GM18499 (cell line): ENCODE measurements at regions not wholly inside any gene's neighbourhood (a gene's known extent, or its start where the extent isn't known, plus 50 kb on each side); places are given as distances from the start of the nearest gene placed in this dataset.
"Not testable (repeated sequence)": the region's sequence is repeated elsewhere in the genome, so short reads cannot be mapped to it uniquely, and the experiment has no call there.

Experiments
- ATAC-seq: cut with Tn5 transposase; IDR thresholded peaks from one replicate; pipeline ENCODE4 v1.9.1; 2021; ENCODE audit warnings: moderate number of reproducible peaks; ENCODE audit not compliant: insufficient read depth, unreplicated experiment

DNA sequence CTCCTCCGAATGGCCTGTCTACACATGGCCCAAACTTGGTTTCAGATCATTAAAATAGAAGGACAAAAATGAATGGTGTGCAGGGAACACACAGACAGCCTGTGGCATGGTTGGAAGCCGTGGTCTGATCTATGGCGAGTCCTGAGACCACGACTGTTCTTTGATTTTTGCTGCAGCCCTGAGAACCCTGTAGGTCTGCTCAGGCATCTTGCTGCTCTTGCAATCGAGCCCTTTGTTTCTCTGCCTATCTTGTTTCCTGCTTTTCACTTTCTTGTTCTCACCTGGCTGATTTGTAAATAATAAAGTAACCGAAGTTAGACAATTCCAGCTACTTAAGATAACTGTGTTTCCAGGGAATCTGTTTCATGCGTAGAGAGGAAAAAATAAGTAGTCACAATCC is 54.1 kb upstream of the NBPF9 start:
- not testable (repeated sequence) for ATAC-seq

DNA sequence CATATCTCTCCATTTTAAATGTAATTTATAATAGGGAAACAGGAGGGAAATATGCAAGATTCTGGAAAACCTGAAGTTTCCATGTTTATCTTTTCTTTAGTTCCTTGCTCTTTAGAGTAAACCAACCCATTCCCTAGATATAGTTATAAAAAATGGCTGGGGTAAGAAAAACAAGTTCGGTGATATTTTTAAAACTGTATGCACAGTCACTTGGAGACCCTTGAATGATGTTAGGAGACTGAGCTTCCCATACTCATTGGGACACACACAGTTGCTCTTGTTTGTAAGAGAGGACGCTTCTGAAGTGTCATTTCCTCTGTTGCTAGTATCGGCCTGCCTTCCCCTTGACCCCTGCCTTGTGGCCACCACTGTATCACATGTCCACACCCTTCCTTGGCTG is 55.0 kb upstream of the NBPF9 start:
- ATAC-seq, result not testable (repeated sequence)

DNA sequence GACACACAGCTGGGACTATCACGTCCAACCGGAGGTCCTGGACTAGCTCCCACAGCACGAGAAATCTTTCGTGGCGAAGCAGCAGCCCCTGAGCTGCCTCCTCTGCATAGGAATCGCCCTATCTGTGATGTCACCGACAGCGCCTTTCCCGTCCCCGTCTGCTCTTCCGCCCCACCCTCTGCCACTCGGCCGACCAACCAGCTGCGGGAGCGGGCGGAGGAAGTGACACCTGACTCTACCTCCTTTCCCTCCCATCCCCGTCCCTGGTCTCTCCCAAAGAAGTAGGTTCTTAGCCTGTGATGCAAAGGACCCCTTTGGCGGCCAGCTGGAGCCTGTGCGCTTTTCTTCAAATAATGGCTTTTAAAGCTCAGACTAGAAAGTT is 59.7 kb upstream of the NBPF9 start:
- ATAC-seq, result peak; percentile 78

DNA sequence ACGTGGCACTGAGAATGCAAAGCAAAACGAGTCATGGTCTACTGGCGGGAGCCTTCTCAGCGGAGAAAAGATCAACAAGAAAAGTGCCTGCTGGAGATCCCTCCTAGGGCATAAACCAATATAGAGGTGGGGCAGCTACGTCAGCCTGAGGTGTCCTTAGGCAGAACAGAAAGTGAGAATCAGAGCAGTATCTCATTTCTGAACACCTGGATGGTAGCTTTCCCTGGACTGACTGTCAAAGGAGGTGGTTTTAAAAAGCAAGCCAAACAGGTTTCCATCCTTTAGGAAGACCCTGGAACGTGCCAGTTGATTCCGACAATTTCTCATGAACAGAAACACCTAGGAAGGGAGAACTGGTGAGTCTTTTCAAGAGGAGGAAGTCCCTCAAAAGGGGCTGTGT is 71.4 kb upstream of the NBPF9 start:
- ATAC-seq, result not testable (repeated sequence)

DNA sequence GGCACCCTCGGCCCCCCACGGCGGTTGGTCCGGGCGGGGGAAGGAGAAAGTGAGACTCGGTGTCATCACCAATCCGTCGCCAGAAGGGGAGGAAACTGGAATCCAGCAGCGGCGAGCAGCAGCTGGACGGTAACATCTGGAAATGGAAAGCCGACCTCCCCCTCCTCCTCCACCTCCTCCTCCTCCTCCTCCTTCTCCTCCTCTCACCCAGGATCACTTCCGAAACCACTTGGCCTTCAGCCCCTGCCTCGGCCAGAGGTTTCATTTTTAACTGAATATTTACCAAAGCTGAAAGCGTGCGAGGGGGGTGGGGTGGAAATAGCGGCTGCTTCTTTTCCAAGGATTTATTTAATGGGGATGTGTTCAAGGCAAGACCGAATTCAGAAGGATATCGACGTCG is 72.5 kb upstream of the NBPF9 start:
- ATAC-seq, result not testable (repeated sequence)

DNA sequence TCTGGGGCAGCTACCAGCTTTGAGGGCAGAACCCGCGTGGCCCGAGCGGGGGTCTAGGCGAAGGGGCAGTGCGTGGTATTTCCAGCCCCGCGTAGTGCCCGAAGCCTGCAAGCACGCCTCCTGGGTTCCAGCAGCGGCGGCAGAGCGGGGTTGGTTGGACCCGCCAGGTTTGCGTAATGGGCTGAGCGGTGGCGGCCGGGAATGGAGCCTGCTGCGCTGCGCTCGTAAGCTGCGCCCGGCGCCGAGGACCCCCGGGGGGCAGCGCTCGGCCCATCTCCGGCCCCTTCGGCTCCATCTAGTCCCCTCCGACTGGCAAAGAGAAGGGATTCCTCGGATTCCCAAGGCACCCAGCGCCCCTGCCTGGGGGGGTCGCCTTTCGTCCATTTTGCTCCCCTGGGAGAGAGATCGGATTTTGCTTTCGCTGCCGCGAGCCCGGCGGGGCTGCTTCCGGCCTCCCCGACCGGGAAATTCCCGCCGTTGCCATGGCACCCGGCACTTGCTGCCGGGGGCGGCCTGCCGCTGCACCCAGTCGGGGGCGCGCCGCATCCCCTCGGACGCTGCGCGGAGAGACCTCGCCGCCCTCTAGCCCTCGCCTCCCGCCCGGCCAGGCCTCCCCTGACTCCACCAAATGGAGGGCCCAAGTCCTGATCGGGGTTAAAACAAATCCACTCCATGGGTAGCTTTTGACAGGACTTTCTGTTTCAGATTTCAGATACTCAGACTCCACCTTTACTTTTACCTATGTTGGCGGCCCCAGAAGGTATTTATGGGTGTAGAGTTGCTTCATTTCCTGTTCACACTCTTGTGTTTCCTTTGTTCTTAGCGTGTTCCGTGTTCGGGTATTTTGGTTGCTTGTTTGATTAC is 73.3 kb upstream of the NBPF9 start:
- not testable (repeated sequence) for ATAC-seq

DNA sequence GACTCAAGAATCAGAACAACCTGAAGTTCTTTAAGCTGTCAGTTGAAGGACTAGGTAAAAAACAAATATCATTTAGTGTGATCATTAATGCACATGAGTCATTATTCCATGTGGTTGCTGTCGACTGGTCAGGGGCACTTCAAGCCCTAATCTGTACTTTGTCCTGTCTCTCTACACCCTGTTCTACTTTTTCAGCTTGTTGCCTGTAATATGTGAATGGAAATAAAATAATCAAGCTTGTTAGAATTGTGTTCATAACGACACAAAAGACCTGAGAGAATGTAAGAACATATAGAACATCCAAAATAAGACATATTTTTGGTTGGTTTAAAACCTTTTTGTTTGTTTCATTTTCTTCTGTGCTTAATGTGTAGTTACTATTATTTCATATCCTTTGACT is 87.4 kb upstream of the NBPF9 start:
- not testable (repeated sequence) for ATAC-seq

DNA sequence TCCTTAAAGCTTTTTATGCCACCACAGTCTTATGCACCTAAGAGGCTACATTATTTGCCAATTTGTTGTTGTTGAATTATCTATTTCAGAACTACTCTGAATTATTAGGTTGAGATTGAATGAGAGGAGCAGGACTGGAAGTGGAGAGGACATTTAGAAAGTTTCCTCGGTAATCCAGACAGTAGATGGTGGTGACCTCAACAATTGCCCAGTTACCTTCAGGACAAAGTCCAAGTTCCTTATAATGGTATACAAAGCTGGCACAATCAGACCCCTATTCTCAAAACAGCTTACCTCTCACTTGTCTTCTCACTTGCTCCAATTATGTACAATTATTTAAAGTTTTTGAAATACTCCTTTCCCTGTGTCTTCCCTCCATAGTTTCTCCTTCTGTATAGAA is 93.3 kb upstream of the NBPF9 start:
- not testable (repeated sequence) for ATAC-seq

DNA sequence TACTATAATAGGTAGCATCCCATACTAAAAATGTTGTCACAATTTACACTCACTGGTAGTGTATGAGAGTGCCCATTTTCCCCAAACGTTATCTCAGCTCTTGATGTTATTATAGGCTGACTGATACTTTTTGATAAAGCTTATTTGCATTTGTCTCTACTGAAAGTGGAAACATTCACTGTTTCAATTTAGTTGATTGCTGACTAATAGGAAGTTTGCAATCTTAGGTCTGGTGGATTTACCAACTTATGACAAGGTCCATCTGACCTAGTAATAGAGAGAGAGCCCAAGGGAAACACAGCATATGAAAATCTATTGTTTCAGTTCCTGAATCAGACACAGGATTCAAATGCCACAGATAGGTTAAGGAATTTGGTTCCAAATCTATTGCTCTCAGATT is 97.2 kb upstream of the NBPF9 start:
- not testable (repeated sequence) for ATAC-seq

DNA sequence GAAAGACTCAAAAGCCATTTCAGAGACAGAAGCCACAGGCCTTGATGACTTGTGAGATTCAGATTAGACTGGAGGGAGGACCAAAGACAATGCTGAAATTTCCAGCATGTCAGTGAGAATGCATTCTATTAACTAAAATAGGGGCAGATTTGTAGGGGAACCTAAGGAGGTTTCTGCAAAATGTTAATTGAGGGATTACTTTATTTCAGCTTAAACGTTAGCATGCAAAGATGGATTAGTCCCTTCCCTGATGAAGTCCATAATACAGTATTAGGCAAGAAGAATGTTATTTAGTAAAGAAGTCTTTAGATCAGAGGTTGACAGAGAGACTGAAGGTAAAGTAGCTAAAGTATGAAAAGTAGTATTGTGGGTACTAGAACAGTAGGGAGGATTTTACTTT is 98.9 kb upstream of the NBPF9 start:
- not testable (repeated sequence) for ATAC-seq

DNA sequence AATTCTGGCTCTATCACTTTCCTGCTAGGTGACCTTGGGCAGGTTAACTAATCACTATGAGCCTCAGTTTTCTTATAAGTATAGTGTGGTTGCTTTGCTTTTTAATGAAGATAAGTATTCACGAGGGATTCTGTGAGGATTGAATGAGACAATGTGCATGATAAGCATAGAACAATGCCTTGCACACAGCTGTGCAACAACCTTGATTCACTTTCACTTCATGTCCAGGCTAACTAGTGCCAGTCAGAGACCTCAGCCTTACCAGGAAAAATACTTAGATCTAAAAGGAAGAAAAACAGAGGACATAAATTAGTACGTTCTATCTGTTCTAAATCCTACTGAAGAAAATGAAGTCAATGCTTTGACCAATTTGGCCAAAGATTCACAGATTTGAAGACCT is 101.0 kb upstream of the NBPF9 start:
- ATAC-seq, result not testable (repeated sequence)

DNA sequence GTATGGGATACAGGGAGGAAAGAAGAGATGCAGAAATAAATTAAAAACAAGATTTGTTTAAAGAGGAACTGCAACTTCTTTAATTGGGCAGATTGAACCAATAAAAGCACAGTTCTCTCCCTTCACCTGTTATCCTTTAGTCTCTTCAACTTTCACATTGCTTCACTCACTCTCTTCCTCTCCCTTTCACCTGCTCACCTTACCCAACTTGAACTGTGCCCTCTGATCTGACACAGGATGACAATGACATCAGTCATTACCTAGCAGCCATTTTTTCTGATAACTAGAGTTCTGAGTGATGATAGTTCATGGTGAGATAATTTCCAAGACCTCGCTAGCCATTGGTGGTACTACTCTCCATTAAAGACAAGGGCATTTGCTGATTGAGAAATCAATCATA is 105.5 kb upstream of the NBPF9 start:
- not testable (repeated sequence) for ATAC-seq

DNA sequence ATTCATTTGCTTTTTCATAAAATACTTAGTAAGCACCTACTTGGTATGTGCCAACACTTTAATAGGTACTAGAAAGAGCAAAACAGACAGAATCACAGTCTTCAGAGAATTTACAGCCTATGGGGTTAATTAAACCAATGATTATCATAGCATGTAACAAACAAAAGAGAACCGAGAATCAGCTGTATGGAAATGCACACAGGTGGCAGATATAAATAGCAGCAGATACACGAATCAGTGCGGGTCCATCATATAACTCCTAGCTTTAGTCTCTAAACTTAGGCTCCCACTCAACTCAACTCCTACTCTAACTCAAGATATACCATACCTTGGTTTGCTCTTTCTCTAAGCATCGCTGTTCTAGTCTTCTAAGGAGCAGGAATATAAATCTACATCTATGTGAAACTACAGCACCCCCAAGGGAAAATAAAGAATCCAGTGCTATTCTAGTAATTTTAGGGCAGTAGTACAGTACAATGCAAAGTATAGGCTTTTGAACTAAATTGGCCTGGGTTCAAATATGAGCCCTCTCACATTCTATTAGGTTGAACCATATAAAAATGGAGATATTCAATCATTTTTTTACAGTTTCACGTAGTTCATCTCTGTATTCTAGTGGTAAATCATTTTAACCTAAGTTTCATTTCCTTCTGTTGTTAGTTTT is 108.5 kb upstream of the NBPF9 start:
- ATAC-seq, result peak; percentile 52

DNA sequence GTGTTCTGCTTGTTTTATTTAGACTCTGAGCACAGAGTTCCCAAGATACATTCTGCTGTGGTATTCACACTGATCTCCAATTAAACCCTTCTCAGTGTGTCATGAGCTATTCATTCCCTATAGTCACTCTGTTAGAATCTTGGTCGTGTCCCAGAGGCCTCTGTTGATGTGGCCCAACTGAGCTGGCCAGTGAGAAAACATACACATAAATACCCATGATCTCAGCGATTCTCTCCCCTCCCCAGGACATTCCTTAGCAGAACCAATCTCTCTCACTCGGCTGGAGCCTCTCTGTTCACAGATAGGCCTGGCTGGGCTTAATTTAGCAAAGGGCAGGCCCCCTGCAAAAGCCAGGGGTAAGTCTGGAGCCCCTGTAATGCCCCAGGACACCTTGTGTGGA is 109.6 kb upstream of the NBPF9 start:
- not testable (repeated sequence) for ATAC-seq

DNA sequence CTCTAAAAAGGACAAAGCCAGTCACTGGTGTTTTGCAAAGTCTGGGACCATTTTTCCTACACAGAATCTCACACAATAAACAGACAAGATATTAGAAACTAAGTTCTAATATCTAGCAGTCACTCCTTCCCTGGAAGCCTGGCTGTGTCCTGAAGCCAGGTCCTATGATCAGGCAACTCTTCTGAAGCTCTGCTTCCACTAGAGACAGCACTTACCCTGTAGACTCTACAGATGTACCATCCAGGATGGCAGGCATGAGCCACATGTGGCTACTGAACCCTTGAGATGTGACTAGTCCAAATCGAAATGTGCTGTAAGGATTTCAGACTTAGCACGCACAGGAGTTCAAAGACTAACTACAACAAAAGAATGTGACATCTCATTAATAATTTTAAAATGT is 110.3 kb upstream of the NBPF9 start:
- not testable (repeated sequence) for ATAC-seq

DNA sequence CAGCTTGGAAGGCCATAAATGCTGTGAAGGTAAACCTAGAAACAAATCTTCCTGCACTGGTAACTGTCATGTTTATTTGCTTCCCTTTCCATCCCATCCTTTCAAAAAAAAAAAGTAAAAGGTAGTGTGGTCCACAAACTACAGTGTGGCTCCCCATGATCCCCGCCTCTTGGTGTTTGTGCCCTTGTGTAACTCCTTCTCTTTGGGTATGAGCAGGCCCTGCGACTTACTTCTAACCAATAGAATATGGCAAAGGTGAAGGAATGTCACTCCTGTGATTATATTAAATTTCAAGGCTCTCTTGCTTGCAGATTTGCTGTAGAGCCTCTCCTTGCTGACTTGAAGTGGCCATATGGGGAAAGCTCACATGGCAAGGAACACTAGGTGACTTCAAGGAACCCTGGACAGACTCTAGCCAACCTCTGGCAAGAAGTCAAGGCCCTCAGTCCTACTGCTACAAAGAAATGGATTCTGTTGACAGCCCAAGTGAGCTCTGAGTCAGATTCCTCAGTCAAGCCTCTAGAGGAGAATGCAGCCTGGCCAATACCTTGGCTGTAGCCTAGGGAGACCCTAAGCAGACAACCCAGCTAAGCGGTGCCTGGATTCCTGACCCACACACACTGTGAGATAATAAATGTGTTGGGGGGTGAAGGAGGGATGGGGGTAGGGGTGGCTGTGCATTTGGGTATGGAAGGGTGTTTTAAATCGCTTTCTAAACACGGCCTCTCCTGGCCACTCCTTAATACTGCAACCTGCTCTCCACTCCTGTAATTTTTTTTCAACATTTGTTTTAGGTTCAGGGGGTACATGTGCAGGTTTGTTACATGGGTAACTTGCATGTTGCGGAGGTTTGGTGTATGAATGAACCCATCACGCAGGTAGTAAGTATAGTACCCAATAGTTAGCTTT is 115.0 kb upstream of the NBPF9 start:
- not testable (repeated sequence) for ATAC-seq

DNA sequence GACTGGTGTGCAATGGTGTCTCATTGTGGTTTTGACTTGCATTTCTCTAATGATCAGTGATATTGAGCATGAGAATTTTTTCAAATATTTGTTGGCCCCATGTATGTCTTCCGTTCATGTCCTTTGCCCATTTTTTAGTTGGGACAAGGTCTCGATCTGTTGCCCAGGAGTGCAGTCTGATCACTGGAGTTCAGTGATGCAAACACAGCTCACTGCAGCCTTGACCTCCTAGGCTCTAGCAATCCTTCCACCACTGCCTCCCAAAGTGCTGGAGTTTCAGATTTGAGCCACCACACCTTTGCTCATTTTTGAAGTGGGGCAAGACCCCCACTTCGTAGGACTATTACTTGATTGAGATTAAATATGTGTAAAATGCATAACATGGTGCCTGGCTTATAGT is 116.2 kb upstream of the NBPF9 start:
- ATAC-seq, result not testable (repeated sequence)

DNA sequence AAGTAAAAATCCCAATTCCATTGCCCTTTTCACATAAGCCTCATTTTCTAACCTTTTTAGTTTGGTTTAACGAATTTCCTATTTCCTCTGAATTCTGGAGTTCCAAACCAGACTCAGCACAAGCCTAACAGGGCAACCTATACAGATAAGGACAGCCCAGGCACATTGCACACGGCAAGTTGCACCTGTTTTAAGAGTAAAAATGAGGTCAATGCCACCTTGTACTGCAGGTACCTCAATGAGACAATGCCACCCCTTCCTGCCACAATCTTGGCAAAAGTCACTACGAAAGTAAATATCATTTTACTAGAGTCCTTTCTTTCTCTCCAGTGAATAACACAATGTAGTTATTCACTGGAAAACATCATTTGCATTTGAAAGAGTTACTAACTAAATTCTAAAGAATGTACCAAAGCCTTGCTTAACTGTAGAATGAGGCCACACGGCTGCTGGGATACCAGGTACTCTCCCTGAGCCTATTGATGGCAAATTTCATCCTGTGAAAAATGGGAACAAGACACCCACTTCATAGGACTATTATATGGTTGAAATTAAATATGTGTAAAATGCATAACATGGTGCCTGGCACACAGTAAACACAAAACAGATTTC is 117.2 kb upstream of the NBPF9 start:
- not testable (repeated sequence) for ATAC-seq

DNA sequence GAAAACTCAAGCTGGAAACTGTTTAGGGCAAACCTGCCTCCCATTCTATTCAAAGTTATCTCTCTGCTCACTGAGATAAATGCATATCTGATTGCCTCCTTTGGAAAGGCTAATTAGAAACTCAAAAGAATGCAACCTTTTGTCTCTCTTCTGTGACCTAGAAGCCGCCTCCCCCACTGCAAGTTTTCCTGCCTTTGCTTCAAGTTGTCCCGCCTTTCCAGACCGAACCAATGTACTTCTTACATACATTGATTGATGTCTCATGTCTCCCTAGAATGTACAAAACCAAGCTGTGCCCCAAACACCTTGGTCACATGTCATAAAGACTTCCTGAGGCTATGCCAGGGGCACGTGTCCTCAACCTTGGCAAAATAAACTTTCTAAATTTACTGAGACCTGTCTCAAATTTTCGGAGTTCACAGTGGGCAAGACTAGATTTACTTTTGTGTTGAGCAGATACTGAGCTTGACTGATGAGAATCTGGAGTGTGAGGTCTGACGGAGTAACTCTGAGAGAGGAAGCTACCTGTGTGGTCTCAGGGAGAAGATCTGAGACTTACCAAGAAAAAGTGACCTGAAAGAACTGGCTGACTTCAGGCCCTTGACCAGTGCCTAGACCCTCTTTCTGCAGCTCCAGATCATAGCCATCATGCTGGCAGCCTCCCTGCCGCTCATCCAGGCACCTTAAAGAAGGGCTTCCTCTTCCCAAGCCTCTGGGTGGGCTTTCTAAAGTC is 124.7 kb upstream of the NBPF9 start:
- not testable (repeated sequence) for ATAC-seq
